GM10248 (cell line): ENCODE measurements at regions not wholly inside any gene's neighbourhood (a gene's known extent, or its start where the extent isn't known, plus 50 kb on each side); places are given as distances from the start of the nearest gene placed in this dataset.

Source experiments
- CTCF ChIA-PET: fragments of 300-600 bp; sonication (Branson Sonifier 250); formaldehyde crosslinking; extraction: SDS; loops from one replicate; lab custom pipeline; 2021; ENCODE audit warnings: antibody characterized with exemption; lab: Yijun Ruan, JAX
- POLR2A ChIA-PET: fragments of 350-650 bp; sonication (Branson Sonifier 250); formaldehyde crosslinking; extraction: SDS; loops from one replicate; lab custom pipeline; 2020; ENCODE audit warnings: antibody characterized with exemption; lab: Yijun Ruan, JAX
- DNase-seq: peaks from one replicate; pipeline ENCODE4 v3.0.0; 2012; ENCODE audit errors: extremely low spot score
- TF ChIP-seq, protein P1 (sequence below): IDR thresholded peaks from 2 replicates; pipeline ENCODE4 v1.5.1; 2012; ENCODE audit warnings: mild to moderate bottlenecking, low read depth; ENCODE audit errors: extremely low read depth, missing control alignments, control extremely low read depth

DNA sequence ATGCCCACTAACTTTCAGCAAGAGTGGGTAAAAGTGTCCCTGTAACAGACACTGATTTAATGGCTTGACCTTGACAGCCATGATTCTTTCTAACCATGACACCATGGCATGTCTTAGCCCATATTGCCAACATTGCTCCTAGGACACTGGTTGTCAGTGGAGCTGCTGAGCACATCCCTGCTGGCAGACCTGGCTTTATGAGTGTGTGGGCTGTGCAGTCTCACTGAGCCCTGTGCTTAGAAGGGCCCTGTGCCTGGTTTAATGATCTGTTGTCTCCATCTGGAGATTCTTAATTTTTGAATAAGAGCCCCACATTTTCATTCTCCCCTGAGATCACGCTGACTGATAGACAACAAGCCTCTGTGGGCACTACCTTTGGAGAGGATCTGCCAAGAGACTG lies 243.1 kb upstream of the KIAA1217 start:
- POLR2A ChIA-PET: no interaction called here
- TF ChIP-seq, protein P1, sequence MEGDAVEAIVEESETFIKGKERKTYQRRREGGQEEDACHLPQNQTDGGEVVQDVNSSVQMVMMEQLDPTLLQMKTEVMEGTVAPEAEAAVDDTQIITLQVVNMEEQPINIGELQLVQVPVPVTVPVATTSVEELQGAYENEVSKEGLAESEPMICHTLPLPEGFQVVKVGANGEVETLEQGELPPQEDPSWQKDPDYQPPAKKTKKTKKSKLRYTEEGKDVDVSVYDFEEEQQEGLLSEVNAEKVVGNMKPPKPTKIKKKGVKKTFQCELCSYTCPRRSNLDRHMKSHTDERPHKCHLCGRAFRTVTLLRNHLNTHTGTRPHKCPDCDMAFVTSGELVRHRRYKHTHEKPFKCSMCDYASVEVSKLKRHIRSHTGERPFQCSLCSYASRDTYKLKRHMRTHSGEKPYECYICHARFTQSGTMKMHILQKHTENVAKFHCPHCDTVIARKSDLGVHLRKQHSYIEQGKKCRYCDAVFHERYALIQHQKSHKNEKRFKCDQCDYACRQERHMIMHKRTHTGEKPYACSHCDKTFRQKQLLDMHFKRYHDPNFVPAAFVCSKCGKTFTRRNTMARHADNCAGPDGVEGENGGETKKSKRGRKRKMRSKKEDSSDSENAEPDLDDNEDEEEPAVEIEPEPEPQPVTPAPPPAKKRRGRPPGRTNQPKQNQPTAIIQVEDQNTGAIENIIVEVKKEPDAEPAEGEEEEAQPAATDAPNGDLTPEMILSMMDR: no peak
- no peak for DNase-seq
- CTCF ChIA-PET: interaction anchor here (2.1 kb wide), 1 partner anchor 10 kb away, joined by 6 read pairs; no protein-coding TSS in a partner anchor

DNA sequence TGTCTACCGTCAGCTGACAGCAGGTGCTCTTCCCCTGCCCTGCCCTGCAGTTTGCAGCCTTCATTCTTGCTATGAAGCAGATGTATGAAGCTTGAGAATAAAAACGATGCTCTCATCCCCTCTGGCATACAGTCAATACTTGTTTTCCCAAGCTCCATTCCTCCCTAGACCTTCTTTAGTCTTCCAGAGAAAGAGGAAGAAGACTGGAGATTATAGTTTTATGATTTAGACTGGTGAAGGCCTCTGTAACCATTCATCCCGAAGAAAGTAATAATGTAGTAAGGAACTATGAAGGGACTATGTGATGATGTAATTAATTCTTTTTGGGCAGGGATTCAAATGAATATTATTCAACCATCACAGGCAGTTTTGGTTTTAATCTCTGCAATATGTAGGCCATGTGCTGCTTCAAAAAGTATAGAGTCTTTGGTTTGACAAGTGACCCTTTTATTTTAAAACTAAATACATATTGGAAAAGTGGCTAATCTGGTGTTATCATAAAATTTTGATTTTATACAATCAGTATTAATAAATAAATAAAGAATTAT lies 242.4 kb upstream of the KIAA1217 start:
- ChIA-PET CTCF (interaction anchor here (2.1 kb wide), 1 partner anchor 11 kb away, joined by 6 read pairs; no protein-coding TSS in a partner anchor), POLR2A (no interaction called here)
- no peak for DNase-seq
- TF ChIP-seq, protein P1: no peak

DNA sequence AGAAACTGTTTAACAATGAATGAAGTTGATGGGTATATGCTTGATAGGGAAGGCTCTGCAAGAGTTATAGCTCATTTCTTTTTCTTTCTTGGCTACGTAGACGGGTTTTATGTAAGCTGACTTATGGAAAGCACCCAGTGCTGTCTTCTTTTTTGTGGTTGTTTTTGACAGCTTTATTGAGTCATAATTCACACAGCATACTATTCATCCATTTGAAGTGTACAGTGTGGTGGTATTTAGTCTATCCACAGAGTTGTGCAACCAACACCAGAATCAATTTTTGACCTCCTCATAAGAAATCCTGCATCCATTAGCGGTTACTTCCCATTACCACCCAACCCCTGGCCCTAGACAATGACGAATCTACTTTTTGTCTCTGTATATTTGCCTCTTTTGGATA lies 240.6 kb upstream of the KIAA1217 start:
- POLR2A ChIA-PET: no interaction called here
- CTCF ChIA-PET: interaction anchor here (1.6 kb wide), 1 partner anchor 10 kb away, joined by 4 read pairs; no protein-coding TSS in a partner anchor
- DNase-seq: no peak
- TF ChIP-seq, protein P1: no peak

DNA sequence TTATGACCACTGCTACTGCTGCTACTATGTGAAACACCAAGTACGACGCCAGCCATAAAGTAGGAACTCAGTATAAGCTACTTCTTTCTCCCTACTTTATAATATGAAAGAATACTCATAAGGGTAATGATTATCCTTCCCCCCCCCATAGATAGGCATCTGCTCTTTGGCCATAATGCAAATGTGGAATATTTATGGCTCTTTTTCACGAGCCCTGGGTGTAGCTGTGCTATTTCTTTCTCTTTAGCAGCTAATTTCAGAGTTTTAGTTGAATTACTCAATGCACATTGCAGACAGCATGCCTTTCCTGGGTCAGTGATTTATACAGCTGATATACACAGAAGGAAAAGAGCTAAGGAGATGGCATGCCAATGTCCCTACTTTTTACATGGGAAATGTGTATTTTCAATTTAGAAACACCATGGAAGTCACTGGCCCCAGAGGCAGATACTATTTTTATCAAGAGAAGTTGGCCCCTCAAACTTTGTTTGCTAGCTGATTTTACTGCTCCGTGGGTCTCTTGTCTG lies 234.1 kb upstream of the KIAA1217 start:
- ChIA-PET POLR2A (no interaction called here), CTCF (interaction anchor here (0.8 to 1.7 kb wide), 3 partner anchors 19 to 544 kb away, joined by 3 to 7 read pairs (median 3); no protein-coding TSS in a partner anchor)
- TF ChIP-seq, protein P1: no peak
- DNase-seq: no peak

DNA sequence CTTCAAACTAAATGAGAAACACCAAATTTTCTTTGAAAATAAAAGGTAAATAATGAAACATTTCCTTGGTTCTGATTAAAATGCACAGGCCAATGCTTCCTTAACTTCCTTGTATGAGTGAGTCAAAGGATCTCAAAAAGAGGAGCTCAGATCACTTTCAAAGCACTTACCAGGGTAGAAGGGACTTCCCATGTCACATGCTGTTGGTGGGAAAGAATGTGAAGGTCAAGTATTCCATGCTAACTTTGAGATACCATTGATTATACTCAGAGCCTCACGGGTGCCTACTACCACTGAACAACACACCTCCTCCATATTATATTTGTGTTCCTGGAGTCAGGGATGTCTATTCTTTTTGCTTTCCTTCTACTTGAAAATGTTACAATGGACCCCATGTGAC lies 233.5 kb upstream of the KIAA1217 start:
- ChIA-PET CTCF (interaction anchor here (0.8 to 1.7 kb wide), 3 partner anchors 19 to 543 kb away, joined by 3 to 7 read pairs (median 3); no protein-coding TSS in a partner anchor), POLR2A (no interaction called here)
- DNase-seq: no peak

DNA sequence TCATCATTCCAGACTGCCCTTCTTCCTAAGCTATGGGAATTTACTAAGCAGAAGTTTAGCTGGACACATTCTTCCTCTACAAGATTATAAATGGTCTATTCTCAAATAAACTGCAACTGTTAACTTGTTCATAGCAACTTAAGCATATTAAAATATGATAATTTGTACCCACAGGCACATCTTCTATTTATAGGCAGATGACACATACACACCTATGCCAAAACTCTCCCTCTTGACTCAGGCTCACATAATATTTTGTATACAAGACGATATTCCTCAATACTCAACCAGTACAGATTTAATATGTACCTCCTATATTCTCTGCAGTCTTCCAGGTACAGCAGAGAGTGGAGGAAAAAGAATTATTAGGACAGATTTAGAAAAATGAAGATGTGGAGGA lies 232.7 kb upstream of the KIAA1217 start:
- CTCF ChIA-PET: no interaction called here
- POLR2A ChIA-PET: no interaction called here
- TF ChIP-seq, protein P1: no peak
- DNase-seq: no peak

More for the DNA sequence above, 233.5 kb upstream of the KIAA1217 start:
- TF ChIP-seq, protein P1: no peak
